Kidney capillary endothelial cell (primary cell): ENCODE measurements at regions not wholly inside any gene's neighbourhood (a gene's known extent, or its start where the extent isn't known, plus 50 kb on each side); places are given as distances from the start of the nearest gene placed in this dataset.
"Not testable (repeated sequence)": the region's sequence is repeated elsewhere in the genome, so short reads cannot be mapped to it uniquely, and the experiment has no call there.

Experiments
- DNase-seq: peaks from one replicate; pipeline ENCODE4 v3.0.0-alpha.2; 2018; ENCODE audit warnings: low spot score

- DNase-seq, result no peak
These were observed 141.6 kb downstream of the ALOX5 start for GRCh38 chr10:45515630-45516029.

- peak; percentile 21 for DNase-seq
These were observed 140.6 kb downstream of the ALOX5 start for GRCh38 chr10:45514291-45515270.

GRCh38 chr10:45513551-45513950, 139.5 kb downstream of the ALOX5 start:
- DNase-seq, result no peak

GRCh38 chr10:45511926-45512325, 137.9 kb downstream of the ALOX5 start:
- DNase-seq, result not testable (repeated sequence)

GRCh38 chr10:45509491-45509890, 135.5 kb downstream of the ALOX5 start:
- DNase-seq, result no peak

GRCh38 chr10:45505311-45505710, 131.3 kb downstream of the ALOX5 start:
- no peak for DNase-seq

- DNase-seq, result no peak
These were observed 128.4 kb downstream of the ALOX5 start for GRCh38 chr10:45502458-45502857.

GRCh38 chr10:45501791-45502190, 127.8 kb downstream of the ALOX5 start:
- no peak for DNase-seq

GRCh38 chr10:45500798-45501197, 126.8 kb downstream of the ALOX5 start:
- DNase-seq, result no peak

- DNase-seq, result no peak
These were observed 126.3 kb downstream of the ALOX5 start for GRCh38 chr10:45500304-45500703.

GRCh38 chr10:45495438-45496152, 121.6 kb downstream of the ALOX5 start:
- DNase-seq, result no peak
